HG03045 (cell line): ENCODE measurements at regions not wholly inside any gene's neighbourhood (a gene's known extent, or its start where the extent isn't known, plus 50 kb on each side); places are given as distances from the start of the nearest gene placed in this dataset.

Experiments used
- ATAC-seq: cut with Tn5 transposase; IDR thresholded peaks from one replicate; pipeline ENCODE4 v1.9.1; 2021; ENCODE audit warnings: mild to moderate bottlenecking, moderate library complexity; ENCODE audit not compliant: unreplicated experiment

DNA sequence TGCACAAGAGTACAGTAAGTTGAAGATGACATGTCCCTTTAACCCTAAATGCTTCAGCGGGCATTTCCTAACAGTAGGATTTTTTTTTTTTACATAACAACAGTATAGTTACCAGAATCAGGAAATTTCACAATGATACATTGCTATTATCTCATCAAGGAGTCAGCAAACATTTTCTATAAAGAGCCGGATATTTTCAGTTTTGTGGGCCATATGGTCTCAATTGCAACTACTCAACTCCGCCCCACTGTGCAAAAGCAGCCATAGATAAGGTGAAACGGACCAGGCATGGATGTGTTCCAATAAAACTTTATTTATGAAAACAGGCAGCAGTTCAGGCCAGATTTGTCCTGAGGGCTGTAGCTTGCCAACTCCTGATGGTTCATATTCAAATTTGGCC is 130.6 kb downstream of the SMAD6 start:
- ATAC-seq = no peak

DNA sequence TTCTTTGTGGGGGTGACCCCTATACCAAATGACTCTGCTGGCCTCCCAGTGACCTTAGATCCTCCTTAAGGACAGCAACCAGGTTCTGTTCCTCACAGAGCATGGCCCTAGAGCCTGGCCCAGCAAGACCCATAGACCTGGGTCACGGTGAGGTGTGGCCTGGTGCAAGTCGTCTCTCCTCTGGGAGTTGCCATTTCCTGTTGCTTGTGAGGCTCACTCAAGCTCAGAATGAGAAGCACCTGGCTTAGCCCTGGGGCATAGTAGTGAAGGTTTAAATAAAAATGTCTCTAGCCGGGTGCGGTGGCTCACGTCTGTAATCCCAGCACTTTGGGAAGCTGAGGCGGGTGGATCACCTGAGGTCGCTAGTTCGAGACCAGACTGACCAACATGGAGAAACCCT is 131.3 kb downstream of the SMAD6 start:
- ATAC-seq = no peak

DNA sequence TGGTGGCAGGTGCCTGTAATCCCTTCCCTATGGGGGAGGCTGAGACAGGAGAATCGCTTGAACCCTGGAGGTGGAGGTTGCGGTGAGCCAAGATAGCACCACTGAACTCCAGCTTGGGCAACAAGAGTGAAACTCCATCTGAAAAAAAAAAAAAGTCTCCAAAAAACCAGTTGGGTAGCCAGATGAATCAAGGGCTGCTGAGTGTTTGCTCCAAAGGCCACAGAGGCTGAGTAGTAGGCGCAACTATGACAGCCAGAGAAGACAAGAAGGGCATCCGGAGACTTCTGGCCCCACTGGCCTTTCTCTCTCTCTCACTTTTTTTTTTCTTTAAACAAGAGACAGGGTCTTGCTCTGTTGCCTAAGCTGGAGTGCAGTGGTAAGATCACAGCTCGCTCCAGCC is 131.8 kb downstream of the SMAD6 start:
- no peak for ATAC-seq

DNA sequence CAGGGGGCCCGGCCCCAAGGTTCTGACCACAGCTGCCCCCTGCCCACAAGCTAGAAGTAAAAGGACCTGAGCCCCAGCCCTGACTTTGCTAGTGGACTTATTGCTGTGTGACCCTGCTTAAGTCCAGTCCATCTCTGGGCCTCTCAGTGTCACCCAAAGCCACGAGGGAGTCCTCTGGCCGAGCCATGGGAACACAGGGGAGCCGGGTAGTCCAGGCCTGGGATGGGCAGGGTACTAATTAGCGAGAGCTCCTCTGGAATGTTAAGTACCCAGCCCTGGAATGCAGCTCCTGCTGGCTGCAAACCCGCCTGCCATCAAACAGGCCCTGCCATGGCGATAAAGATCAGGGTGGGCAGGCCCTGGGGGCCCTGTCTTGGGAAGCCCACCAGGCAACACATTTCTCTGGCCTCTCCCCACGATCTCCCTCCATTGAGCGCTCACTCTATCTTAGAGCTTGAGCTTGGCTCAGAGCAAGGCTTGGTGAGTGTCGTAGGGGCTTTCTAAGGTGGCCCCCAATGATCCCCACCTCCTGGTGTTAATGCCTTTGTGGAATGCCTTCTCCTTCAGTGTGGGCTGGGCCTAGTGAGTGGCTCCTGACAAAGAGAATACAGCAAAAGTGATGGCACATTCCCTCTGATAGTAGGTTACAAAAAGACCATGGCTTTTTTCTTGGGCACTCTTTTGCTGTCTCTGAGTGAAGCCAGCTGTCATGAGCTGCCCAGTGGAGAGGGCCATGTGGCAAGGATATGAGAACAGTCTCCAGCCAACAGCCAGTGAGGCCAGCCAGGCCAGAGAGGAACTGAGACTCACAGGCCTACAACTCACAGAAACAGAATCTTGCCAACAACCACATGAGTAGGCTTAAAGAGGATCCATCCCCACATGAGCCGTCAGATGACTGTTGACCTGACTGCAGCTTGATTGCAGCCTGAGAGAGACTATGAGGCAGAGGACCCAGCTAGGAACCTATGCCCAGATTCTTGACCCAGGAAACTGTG is 133.1 kb downstream of the SMAD6 start:
- no peak for ATAC-seq

DNA sequence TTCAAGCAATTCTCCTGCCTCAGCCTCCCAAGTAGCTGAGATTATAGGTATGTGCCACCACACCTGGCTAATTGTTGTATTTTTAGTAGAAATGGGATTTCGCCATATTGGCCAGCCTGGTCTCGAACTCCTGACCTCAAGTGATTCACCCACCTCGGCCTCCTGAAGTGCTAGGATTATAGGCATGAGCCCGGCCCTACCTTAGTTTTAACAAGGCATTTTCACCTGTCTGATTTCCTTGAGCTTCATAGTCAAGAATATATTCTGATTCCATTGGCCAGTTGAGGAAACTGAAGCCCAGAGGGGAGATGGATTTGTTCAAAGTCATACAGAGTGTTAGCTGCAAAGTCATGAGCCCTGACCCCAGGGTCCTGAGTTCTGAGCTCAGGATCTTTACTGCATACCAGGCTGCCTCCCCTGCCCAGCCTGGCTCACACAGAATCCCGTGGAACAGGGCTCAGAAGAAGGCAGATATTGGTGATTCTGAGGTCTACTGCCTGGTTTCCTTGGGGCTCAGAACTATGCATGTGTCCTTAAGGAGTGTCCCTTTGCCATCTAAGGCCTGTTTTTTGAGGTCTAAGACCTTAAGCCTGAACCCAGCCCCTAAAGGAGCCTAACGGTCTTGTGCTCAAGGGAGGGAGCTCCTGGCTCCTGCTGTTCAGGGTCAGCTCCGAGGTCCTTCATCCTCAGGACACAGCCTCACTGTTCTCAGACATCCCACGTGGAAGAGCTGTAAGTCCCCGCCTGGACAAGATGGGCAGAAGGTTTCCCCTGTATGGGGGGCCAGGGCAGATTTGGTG is 134.4 kb downstream of the SMAD6 start:
- no peak for ATAC-seq

DNA sequence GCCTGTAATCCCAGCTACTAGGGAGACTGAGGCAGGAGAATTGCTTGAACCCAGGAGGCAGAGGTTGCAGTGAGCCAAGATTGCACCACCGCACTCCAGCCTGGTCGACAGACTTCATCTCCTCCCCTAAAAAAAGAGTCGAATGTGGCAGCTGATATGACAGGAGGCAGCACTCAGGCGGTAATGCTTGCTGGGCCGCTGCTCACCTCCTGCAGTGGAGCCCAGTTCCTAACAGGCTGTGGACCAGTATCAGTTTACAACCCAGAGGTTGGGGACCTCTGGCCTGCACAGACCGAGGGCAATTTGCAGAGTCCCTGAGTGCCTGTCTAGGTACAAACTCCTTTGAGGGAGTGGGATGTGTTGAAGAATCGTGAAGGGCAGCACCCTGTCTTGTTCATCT is 136.2 kb downstream of the SMAD6 start:
- no peak for ATAC-seq

DNA sequence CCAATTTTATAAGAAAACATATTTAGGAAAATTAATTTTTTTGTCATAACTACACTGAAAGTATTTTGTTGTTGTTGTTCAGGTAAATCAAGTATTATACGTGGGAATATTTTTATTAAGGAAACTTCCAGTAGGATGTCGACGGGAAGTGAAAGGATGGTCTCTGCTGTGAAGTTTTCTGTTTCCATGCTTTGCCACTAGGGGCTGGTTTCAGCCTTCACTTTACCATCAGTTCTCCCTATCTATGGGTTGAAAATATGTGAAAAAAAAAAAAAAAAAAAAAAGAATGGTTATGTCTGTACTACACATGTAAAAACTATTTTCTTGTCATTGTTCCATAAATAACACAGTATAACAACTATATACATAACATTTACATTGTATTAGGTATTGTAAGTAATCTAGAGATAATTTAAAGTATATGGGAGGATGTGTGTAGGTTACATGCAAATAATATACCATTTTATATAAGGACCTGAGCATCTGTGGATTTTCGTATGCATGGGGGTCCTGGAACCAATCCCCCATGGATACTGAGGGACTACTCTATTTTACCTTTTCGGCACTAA is 136.7 kb downstream of the SMAD6 start:
- no peak for ATAC-seq

DNA sequence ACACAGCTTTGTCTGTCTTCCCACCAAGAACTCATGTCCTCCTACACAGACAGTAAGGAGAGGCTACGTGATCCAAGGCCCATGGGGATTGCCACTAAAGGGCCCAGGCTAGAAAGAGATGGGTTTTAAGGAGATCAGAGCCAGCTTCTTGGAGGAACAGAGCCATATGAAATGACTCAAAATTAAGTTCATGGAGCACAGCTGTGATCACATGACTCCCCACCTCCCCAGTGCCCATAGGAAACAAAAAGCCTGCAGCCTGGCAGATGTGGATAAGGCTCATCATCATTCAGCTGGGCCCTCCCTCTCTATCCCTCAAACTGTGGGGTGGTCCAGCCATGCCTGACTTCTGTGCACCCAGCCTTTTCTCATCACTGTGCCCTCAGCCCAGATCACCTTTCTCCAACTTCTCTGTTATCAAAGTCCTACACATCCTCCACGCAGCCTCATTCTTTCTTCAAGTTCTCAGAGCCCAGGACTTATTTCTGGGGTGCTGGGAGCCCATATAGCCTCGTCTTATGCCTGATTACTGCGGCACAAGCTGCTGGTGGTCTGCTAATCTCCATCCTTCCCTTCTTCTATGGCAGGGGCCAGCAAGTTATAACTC is 137.6 kb downstream of the SMAD6 start:
- no peak for ATAC-seq

DNA sequence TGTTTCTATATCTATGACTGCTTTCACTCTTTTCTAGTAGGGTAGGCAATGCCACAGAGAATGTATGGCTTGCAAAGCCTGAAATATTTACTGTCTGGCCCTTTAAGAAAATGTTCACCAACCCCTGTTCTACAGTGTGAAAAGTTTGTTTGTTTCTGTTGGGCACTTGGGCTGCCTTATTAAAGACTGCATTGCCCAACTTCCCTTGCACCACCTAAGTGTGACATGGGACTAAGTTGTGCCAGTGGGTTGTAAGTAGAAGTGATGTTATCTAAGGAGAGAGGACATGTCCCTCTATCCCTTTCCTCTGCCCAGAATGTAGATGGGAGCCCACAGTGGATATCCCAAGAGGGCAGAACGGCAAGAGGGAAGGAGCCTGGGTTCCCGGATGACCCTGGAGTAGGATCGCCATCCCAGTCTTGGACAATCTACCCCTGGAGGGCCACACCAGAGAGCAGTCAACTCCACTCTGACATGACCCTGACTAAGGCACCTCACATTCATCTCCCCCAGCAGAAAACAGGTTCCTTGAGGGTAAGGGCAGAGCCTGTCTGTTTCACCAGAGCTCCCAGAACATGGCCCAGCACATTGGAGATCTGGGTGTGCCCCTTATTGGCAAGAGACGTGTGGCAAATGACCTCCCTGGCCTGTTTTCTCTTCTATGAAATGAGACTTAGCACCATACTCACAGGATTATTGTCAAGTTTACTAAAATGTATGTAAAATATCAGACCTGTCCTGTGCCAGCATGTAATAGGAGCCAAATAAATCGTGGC is 138.8 kb downstream of the SMAD6 start:
- ATAC-seq = no peak

DNA sequence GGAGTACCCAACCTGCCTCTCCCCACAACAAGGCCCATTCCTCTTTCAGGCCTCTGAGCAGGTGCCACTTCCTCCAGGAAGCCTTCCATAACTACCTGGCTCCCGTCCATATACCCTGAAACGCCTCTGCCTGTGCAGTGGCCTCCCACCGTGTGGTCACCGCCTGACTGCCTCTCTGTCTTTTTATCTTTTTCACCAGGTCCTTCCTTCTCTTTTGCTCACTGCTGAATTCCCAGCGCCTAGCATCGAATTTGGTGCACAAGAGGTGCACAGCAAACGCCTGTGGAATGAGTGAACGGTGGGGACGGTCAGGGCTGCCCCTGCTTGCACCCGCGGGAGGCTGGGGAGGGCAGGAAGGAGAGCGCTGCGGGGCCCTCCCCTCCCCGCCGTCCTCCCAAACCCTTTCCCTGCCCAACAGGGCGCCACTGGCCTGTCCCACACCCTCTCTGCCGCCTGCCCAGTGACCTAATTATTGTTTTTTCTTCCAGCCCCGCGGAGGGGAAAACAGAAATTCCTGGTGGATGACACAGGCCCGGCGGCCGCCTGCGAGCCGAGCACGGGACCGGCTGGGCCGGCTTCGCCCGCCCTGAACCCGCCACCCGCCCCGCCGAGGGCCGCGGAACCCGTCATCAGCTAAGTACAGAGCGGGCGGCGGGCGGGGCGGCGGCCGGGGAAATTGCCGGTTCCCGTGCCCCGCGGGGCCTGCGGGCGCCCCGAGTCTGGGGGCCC is 140.1 kb downstream of the SMAD6 start:
- no peak for ATAC-seq

DNA sequence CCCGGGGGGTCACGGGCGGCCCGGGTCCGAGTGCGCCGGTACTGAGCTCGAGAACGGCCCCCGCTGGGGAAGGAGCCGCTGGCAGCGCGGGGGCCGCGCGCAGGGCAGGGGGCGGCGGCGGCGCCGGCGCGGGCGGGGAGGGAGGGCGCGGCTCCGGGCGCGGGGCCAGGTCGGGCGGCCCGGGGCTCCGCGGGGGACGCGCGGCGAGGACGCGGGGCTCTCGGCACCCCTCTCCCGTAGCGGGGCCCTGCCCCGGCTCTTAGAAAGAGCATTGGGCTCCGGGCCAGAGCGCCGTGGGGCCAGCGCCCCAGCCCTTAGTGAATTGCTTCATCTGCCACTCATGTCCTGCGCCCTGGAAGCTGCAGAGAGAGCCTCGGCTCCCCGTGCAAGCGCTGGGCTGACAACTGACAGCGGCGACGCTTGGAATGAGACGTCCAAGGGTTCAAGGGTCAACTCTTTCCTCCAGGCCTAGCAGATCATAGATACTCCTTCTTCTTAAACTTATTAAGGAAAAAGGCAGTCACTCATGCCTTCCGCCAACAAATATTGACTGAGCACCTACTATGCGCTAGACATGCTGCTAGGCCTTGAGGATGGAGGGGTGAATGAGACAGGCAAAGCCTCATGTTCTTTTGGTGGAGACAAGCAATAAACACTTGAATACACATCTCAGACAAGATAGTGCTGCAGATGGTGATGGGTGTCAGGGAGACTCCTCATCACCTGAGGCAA is 140.8 kb downstream of the SMAD6 start:
- ATAC-seq = no peak

DNA sequence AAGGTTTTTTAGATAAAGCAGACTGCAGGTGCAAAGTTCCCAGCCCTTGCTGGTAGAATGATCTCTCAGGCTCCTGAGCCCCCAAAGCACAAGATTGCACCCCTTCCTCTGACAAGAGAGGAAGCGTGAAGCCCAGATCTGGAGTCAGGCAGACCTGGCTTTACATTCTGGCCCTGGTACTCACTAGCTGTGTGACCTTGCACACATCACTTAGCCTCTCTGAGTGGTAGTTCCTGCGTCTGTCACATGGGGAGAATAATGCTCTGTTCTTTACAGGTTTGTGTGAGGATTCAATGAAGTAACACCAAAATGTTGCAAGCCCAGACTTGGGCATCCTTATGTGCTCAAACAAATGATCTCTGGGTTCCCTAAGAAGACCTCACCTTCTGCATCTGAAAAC is 141.5 kb downstream of the SMAD6 start:
- ATAC-seq = no peak

DNA sequence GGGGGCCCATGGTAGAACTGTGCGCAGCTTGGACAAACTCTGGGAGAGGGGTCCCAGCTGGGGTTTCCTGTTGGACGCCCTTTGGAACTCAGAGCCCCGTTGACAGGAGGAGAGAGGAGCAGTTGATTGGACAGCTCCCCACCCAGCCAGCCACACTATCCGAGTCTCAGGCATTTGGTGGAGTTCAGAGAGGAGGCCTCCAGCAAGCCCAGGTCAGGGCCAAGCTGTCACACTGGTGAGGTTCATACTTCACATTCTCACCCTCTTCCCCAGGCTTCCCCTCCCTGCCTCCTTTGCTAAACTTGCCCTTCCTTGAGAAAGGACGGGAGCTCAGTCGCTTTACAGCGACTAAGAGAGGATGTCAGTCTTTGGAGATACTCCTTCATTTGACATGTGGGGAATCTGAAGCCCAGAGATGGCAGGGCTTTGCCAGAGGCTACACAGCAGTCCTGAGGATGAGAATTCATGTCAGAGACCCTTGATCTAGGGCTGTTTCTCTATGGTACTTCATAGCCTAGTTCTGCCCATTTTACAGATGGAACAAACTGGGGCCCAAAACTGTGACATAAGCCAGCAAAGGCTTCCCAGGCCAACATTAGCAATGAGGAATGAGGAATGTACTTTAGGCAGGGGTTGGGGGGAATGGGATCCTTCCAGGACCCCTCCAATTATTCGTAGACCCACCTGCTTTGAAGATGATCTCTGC is 142.2 kb downstream of the SMAD6 start:
- no peak for ATAC-seq

DNA sequence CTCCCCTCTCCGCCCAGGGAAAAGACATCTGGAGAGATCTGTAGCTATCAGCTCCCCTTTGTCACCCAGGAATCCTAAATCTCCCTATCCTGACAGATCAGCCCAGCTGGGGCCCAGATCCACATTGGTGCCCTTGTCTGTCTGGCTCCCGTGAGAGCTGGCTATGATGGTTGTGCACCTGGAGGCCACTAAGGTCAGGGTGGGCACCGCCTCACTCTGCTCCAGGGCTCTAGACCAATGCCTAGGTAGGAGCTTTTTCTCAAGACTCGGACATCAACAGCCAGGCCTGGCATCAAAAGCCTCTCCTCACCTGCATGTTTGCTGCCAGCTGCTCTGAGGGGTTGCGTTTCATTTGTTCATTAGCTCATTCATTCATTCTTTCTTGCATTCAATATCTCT is 142.7 kb downstream of the SMAD6 start:
- ATAC-seq = no peak

DNA sequence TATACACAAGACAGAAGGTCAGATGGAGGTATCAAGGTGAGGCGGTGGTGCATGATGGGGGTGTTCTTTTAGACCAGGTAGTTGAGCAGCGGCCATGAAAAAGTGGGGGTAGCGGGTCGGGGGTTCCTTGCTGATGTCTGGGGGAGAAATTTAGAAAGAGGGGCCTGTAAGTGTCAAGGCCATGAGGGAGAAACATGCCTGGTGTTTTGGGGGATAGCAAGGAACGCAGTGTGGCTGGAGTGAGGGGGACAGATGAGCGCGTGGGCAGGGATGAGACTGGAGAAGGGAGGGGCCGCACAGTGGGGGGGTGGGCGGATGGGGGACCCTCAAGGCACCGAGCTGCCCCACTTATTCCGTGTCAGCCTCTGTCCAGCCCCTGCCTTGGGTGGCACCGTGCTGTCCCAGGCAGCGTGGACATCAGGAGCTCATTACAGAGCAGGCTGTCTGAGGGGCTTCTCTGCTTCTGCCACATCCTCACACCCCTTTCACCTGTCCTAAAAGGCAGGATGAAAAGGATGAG is 143.3 kb downstream of the SMAD6 start:
- ATAC-seq = no peak

DNA sequence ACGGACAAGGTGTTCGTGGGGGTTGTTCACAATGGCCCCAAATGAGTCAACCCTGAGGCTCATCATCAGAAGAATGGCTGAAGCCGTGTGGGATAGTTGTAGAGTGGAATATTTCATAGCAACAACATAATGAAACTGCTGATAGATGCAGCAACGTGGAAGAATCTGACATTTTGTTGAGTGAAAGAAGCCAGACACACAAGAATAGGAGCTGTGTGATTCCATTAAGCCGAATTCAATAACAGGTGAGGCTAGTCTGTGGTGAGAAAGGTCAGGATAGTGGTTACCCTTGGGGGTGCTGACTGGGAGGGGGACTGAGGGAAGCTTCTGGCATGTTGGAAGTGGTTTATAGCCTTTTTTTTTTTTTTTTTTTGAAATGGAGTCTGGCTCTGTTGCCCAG is 144.0 kb downstream of the SMAD6 start:
- ATAC-seq = no peak

DNA sequence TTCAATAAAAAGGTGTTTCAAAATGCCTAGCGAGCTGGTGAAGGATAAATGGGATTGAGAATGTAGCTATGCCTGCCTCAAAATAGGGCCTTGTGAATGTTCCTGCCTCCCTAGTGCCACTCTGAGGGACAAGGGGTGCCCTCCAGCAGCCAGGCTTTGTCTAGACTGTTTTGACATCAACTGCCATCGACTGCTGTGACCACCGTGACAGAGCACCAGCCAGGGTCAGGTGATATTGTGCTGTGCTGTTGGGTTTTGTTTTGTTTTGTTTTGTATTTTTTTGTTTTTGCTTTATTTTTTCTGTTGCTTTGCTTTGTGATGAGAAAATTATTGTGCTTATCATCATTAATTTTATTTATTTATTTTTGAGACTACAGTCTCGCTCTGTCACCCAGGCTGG is 144.8 kb downstream of the SMAD6 start:
- no peak for ATAC-seq

DNA sequence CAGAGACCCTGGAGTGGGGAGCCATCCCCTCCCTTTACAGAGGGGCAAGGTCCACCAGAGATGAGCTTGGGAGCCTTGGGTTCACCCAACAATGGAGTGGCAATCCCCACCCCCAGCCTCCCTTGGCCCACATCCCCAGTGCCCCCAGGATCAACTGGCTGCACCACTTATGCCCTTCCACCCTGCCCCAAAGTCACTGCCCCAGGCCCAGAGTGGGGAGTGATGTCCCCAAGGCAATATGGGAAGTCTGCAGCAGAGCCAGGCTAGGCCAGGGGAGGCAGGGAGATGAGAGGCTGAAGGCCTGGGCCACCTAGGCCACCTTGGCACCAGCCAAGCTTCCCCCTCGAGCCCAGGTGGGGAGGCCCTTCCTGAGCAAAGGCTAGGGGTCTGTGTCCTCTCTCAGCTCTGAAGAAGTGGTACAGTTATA is 145.5 kb downstream of the SMAD6 start:
- no peak for ATAC-seq
